Prostate gland (tissue), 2 donors: ENCODE measurements at regions not wholly inside any gene's neighbourhood (a gene's known extent, or its start where the extent isn't known, plus 50 kb on each side); places are given as distances from the start of the nearest gene placed in this dataset.

Experiments used
- POLR2A ChIP-seq: fragments of 450-650 bp; IDR thresholded peaks from one replicate; pipeline ENCODE4 v1.6.1; 2016; ENCODE audit warnings: antibody characterized with exemption, mild to moderate bottlenecking
- POLR2AphosphoS5 ChIP-seq: sonication (generic); formaldehyde crosslinking; IDR thresholded peaks from one replicate; pipeline ENCODE4 v1.6.1; 2017; ENCODE audit warnings: antibody characterized with exemption
- TF ChIP-seq, protein P1 (sequence below), 4 experiments: fragments of 200-600 bp in 2 of 4; fragments of 450-650 bp in 2 of 4; sonication (generic) in 2 of 4; IDR thresholded peaks; 1 replicate in 3 of 4; 2 replicates in 1 of 4; pipeline ENCODE4 v1.5.1; 2016 to 2019; ENCODE audit warnings: antibody characterized with exemption in 4 of 4, mild to moderate bottlenecking in 2 of 4, moderate library complexity in 2 of 4

GRCh38 chr11:92082652-92083051 lies 142.0 kb upstream of the FAT3 start:
- TF ChIP-seq POLR2AphosphoS5 (no peak), POLR2A (no peak)
- TF ChIP-seq, protein P1, sequence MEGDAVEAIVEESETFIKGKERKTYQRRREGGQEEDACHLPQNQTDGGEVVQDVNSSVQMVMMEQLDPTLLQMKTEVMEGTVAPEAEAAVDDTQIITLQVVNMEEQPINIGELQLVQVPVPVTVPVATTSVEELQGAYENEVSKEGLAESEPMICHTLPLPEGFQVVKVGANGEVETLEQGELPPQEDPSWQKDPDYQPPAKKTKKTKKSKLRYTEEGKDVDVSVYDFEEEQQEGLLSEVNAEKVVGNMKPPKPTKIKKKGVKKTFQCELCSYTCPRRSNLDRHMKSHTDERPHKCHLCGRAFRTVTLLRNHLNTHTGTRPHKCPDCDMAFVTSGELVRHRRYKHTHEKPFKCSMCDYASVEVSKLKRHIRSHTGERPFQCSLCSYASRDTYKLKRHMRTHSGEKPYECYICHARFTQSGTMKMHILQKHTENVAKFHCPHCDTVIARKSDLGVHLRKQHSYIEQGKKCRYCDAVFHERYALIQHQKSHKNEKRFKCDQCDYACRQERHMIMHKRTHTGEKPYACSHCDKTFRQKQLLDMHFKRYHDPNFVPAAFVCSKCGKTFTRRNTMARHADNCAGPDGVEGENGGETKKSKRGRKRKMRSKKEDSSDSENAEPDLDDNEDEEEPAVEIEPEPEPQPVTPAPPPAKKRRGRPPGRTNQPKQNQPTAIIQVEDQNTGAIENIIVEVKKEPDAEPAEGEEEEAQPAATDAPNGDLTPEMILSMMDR (IDR thresholded peaks at IDR 0.05): no peak
